ENCODE measurements at regions not wholly inside any gene's neighbourhood (a gene's known extent, or its start where the extent isn't known, plus 50 kb on each side); places are given as distances from the start of the nearest gene placed in this dataset.
"Not testable (repeated sequence)": the region's sequence is repeated elsewhere in the genome, so short reads cannot be mapped to it uniquely, and the experiment has no call there.

DNA sequence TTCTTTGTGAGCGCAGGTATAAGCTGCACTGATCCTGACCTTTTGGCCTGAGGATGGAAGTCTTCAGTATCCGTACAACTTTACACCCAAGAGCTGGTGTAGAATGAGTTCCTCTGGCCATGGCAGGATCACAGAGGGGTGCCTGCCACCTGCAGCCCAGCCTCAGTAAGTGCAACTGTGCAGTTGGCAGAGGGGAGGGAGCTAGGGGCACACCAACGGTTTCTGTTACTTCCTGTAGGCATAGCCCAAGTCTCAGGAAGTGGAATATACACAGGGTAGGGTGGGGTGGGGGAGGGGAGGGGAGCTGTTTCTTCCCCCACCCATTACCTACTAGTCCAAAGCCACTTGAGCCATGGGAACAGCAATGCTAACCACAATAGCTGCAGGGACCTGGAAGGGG, 85.4 kb upstream of the GBA3 start:
- DNase-seq = peak in 1 of 2 donors; percentile 30
- TF ChIP-seq, protein P1, sequence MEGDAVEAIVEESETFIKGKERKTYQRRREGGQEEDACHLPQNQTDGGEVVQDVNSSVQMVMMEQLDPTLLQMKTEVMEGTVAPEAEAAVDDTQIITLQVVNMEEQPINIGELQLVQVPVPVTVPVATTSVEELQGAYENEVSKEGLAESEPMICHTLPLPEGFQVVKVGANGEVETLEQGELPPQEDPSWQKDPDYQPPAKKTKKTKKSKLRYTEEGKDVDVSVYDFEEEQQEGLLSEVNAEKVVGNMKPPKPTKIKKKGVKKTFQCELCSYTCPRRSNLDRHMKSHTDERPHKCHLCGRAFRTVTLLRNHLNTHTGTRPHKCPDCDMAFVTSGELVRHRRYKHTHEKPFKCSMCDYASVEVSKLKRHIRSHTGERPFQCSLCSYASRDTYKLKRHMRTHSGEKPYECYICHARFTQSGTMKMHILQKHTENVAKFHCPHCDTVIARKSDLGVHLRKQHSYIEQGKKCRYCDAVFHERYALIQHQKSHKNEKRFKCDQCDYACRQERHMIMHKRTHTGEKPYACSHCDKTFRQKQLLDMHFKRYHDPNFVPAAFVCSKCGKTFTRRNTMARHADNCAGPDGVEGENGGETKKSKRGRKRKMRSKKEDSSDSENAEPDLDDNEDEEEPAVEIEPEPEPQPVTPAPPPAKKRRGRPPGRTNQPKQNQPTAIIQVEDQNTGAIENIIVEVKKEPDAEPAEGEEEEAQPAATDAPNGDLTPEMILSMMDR (IDR thresholded peaks at IDR 0.05) = peak; percentile 48 to 54
- intact Hi-C loops (cut with DNase I; ENCODE audit: low total_unique reads) = loop anchor here (10.0 kb wide), 1 partner anchor 193 kb away; no protein-coding TSS in a partner anchor

DNA sequence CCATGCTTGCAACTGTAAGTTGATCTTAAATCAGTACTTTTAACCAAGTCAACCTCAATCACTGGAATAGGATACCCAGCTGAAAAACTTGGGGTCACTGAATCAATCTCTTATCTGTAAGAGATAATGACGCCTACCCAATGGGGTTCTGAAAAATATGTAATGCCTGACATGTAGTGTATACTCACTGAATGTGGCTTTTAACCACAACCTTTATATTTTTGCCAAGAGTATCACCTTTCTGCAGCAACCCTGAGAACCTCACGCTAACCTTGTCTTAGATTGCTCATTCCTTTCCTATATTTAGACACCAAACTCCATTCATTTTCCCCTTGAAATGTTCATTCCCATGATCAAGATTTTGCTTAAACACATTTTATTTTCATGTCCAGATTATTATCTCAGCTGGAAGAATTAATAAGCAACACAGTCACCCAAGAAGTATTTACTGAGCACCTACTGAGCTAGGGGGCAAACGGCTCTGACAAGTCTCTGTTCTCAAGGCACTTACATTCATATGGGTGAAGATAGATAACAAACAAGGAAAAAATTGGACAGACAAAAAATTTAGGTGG, 82.7 kb upstream of the GBA3 start:
- not testable (repeated sequence) for H3K36me3 ChIP-seq, H3K27ac ChIP-seq, H3K4me3 ChIP-seq, DNase-seq, H3K27me3 ChIP-seq, H3K9me3 ChIP-seq, H3K4me1 ChIP-seq
- intact Hi-C loops (cut with DNase I; ENCODE audit: low total_unique reads) = loop anchor here (10.0 kb wide), 2 partner anchors 75 to 195 kb away; no protein-coding TSS in a partner anchor

More for the DNA sequence above, 85.4 kb upstream of the GBA3 start:
- no peaks in the 10 kb centered on the region for H3K4me1 ChIP-seq
- no peaks in the 10 kb centered on the region for H3K9me3 ChIP-seq
- no peaks in the 10 kb centered on the region for H3K36me3 ChIP-seq
- no peak overlapping the region for H3K4me3 ChIP-seq
- H3K27ac ChIP-seq = no peak overlapping the region
- H3K27me3 ChIP-seq = no peaks in the 10 kb centered on the region

DNA sequence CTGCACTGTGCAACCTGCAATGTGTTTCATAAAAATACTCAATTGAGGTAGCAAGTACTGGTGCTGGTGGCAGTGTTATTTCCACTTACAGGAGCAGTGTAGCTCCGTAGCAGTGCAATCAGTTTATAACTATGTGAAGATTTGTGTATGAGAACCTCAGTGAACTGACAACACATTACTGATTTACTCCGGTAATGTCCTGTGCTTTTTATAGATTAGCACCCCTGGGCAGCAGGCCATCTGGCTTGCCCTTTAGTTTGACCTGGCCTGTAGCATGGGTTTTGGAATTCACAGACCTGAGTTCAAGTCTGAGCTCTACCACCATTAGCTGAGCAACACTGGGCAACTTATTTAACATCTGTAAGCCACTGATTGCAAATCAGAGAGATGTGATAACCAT, 78.6 kb upstream of the GBA3 start:
- TF ChIP-seq, protein P1 (IDR thresholded peaks at IDR 0.05) = no peak
- intact Hi-C loops (cut with DNase I; ENCODE audit: low total_unique reads) = loop anchor here (10.0 kb wide), 1 partner anchor 71 kb away; no protein-coding TSS in a partner anchor

DNA sequence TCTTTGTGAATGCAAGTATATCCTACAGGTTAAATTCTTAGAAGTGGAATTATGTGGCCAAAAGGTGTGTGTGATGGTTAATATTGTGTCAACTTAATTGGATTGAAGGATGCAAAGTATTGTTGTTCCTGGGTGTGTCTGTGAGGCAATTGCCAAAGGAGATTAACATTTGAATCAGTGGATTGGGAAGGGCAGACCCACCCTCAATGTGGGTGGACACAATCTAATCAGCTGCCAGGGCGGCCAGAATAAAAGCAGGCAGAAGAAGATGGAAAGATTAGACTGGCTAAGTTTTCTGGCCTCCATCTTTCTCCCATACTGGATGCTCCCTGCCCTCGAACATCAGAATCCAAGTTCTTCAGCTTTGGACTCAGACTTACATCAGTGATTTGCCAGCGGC, 76.2 kb upstream of the GBA3 start:
- H3K9me3 ChIP-seq = no peaks in the 10 kb centered on the region
- no peaks in the 10 kb centered on the region for H3K36me3 ChIP-seq
- no peak overlapping the region for H3K27ac ChIP-seq
- intact Hi-C loops (cut with DNase I; ENCODE audit: low total_unique reads) = loop anchor here (10.0 kb wide), 1 partner anchor 68 kb away; no protein-coding TSS in a partner anchor
- TF ChIP-seq, protein P1 (IDR thresholded peaks at IDR 0.05) = no peak
- no peaks in the 10 kb centered on the region for H3K27me3 ChIP-seq
- peaks cover 0 to 9% (median 2%) of the 10 kb centered on the region in 4 donors for H3K4me1 ChIP-seq
- no peak overlapping the region for H3K4me3 ChIP-seq
- no peak for DNase-seq

More for the DNA sequence above, 78.6 kb upstream of the GBA3 start:
- H3K27ac ChIP-seq = no peak overlapping the region
- no peaks in the 10 kb centered on the region for H3K36me3 ChIP-seq
- no peaks in the 10 kb centered on the region for H3K9me3 ChIP-seq
- H3K27me3 ChIP-seq = no peaks in the 10 kb centered on the region
- DNase-seq = no peak
- H3K4me3 ChIP-seq = no peak overlapping the region
- peaks cover 0 to 9% (median 2%) of the 10 kb centered on the region in 4 donors for H3K4me1 ChIP-seq

DNA sequence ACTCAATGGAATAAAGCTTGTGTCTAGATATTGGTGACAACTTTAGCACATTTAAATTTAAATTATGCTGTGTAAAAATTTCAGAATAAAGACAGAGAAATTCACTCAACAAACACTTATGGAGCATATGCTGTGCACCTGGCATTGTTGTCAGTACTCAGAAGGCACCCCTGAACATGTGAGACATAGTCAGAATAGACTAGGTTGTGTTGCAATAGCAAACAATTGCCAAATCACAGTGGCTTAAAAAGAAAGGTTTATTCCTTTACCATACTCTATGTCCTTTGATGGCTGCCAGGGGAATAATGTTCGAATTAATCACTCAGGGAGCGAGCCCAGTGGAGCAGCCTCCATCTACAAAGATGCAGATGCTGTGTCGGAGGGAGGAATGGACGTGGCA, 72.6 kb upstream of the GBA3 start:
- H3K36me3 ChIP-seq; H3K27ac ChIP-seq; H3K4me1 ChIP-seq; intact Hi-C loops (cut with DNase I; ENCODE audit: low total_unique reads); DNase-seq; H3K27me3 ChIP-seq; H3K4me3 ChIP-seq; H3K9me3 ChIP-seq: not testable (repeated sequence)

DNA sequence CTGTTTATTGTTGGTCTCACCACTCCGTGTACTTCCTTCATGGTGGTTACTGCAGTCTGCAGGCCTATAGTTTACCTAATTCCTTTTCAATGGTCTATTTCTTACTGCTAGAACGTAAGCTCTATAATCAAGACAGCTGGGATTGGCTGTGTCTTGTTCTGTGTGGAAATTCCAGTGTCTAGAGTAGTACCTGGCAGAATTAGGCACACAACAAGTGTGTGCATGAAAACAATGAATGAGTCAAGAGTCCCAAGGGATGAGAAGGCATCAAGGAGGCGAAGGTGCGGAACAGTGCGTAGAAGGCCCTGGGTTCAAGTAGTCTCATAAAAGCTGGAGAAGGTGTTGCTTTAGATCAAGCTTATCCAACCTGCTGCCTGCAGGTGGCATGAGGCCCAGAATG, 70.8 kb upstream of the GBA3 start:
- H3K4me1 ChIP-seq; DNase-seq; H3K4me3 ChIP-seq; H3K27ac ChIP-seq; intact Hi-C loops (cut with DNase I; ENCODE audit: low total_unique reads); H3K36me3 ChIP-seq; H3K27me3 ChIP-seq; H3K9me3 ChIP-seq: not testable (repeated sequence)

DNA sequence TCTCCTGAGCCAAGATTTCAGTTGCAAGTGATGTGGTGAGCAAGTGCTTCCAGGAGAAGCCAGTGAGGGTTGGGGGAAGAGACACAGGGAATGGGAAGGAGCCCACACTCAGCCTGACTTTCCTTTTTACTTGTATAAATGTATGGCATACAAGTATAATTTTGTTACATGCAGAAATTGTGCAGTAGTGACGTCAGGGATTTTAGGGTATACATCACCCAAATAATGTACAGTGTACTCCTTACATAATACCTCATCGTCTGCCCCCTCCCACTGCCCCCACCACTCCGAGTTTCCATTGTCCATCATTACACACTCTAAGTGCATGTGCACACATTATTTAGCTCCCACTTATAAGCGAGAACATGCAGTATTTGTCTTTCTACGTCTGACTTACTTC, 68.7 kb upstream of the GBA3 start:
- H3K27me3 ChIP-seq; DNase-seq; H3K4me3 ChIP-seq; H3K9me3 ChIP-seq; H3K4me1 ChIP-seq; intact Hi-C loops (cut with DNase I; ENCODE audit: low total_unique reads); H3K36me3 ChIP-seq; H3K27ac ChIP-seq: not testable (repeated sequence)

DNA sequence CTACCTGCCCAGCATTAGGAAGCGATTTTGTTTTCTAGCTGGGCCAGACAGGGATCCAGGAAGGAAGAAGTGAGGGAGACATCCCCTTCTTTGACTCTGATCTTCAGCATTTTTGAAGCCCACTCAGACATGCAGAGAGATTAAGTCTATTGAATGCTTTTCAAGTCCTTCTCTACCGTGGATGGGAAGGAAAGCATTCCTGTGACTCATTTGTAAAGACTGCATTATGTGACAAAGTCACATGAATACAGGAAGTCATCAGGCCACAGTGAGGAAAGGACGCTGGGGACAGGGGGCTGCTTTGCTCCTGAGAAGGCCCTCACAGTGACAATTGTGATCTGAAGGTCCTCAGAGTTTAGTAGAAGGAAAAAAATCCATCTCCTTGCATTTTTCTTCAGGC, 67.4 kb upstream of the GBA3 start:
- H3K4me3 ChIP-seq = no peak overlapping the region
- no peaks in the 10 kb centered on the region for H3K4me1 ChIP-seq
- intact Hi-C loops (cut with DNase I; ENCODE audit: low total_unique reads) = no loop called here
- DNase-seq = no peak
- no peaks in the 10 kb centered on the region for H3K27me3 ChIP-seq
- H3K9me3 ChIP-seq = no peaks in the 10 kb centered on the region
- TF ChIP-seq, protein P1 (IDR thresholded peaks at IDR 0.05) = no peak
- H3K27ac ChIP-seq = no peak overlapping the region
- no peaks in the 10 kb centered on the region for H3K36me3 ChIP-seq

DNA sequence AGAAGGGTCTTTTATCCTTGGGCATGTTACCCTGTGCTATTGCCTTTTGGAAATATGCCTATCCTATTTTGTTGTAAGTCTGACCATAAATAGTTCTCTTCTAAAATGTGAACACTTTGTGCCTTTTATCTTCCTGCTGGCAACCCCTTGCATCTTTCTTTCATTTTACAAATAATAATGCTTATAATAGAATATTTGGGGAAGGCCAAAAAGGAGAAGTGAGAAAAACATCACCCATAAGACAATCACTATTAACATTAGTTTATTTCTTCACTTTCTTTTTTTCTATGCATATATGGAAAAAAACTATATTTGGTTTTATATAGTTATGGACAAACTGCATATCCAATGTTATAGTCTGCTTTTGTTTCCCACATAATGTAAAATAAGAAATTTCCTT, 64.9 kb upstream of the GBA3 start:
- H3K36me3 ChIP-seq; DNase-seq; H3K4me1 ChIP-seq; H3K27ac ChIP-seq; intact Hi-C loops (cut with DNase I; ENCODE audit: low total_unique reads); H3K9me3 ChIP-seq; H3K27me3 ChIP-seq; H3K4me3 ChIP-seq: not testable (repeated sequence)

DNA sequence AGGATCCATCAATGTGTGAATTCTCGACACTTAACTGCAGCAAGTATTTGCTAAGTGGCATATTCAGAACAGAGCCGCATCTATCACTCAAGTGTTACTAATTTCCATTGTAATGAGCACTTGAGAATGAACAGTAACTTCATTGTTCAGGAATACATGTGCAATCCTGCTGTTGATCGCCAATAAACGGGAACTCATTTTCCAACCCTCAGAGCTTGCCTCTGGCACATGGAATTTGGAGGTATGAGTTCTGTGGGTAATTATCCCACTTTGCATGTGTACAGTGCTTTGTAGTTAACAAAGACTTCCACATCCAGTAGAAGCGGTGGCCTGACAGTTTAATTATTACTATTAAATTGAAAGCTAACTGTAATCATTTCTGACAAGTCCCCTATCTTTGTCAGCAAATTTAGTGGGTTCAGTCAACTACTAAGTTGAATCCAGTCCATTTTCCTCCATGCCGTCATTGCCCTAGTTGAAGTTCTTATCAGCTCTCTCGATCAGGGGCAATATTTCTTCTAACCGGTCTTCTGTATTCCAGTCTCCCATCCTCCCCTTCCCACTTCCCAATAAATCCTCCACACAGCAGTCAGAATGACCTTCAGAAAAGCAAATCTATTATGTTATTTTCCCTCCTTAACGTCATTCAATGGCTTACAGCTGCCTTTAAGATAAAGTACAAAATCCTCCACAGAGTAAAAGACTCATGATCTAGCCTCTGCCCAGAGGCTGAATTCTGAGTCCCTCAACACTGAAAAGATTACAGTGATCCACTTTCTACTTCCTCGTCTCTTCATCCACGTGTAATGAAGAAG, 62.4 kb upstream of the GBA3 start:
- H3K4me3 ChIP-seq; H3K4me1 ChIP-seq; intact Hi-C loops (cut with DNase I; ENCODE audit: low total_unique reads); DNase-seq; H3K36me3 ChIP-seq; H3K27ac ChIP-seq; H3K27me3 ChIP-seq; H3K9me3 ChIP-seq: not testable (repeated sequence)

All from tibial artery (tissue), 4 donors.